Activated CD4-positive, alpha-beta T cell treated with anti-CD3 and anti-CD28 coated beads, Interleukin-10, Interleukin-2, amounts not matched to agents 100 ng/mL and 50 ng/mL, durations not matched to agents 16 hours and 8 hours (primary cell): ENCODE measurements at regions not wholly inside any gene's neighbourhood (a gene's known extent, or its start where the extent isn't known, plus 50 kb on each side); places are given as distances from the start of the nearest gene placed in this dataset.
"Not testable (repeated sequence)": the region's sequence is repeated elsewhere in the genome, so short reads cannot be mapped to it uniquely, and the experiment has no call there.

Experiments used
- DNase-seq: peaks from one replicate; pipeline ENCODE4 v3.0.0-alpha.2; 2020

GRCh38 chr2:72078773-72079172 lies 68.9 kb downstream of the CYP26B1 start:
- DNase-seq = no peak

GRCh38 chr2:72077702-72078169 lies 69.9 kb downstream of the CYP26B1 start:
- DNase-seq = no peak

GRCh38 chr2:72073373-72073772 lies 74.3 kb downstream of the CYP26B1 start:
- DNase-seq = not testable (repeated sequence)

DNA sequence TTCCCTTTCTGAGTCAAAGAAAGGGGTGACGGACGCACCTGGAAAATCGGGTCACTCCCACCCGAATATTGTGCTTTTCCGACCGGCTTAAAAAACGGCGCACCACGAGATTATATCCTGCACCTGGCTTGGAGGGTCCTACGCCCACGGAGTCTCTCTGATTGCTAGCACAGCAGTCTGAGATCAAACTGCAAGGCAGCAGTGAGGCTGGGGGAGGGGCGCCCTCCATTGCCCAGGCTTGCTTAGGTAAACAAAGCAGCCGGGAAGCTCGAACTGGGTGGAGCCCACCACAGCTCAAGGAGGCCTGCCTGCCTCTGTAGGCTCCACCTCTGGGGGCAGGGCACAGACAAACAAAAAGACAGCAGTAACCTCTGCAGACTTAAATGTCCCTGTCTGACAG lies 83.5 kb downstream of the CYP26B1 start:
- not testable (repeated sequence) for DNase-seq

GRCh38 chr2:72062336-72062735 lies 85.3 kb downstream of the CYP26B1 start:
- DNase-seq = no peak

DNA sequence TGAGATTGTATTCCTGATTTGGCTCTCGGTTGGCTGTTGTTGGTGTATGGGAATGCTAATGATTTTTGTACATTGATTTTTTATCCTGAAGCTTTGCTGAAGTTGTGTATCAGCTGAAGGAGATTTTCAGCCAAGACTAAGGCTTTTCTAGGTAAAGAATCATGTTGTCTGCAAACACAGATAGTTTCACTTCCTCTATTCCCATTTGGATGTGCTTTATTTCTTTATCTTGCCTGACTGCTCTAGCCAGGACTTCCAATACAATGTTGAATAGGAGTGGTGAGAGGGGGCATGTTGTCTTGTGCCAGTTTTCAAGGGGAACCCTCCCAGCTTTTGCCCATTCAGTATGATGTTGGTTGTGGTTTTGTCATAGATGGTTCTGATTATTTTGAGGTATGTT lies 90.4 kb downstream of the CYP26B1 start:
- no peak for DNase-seq

DNA sequence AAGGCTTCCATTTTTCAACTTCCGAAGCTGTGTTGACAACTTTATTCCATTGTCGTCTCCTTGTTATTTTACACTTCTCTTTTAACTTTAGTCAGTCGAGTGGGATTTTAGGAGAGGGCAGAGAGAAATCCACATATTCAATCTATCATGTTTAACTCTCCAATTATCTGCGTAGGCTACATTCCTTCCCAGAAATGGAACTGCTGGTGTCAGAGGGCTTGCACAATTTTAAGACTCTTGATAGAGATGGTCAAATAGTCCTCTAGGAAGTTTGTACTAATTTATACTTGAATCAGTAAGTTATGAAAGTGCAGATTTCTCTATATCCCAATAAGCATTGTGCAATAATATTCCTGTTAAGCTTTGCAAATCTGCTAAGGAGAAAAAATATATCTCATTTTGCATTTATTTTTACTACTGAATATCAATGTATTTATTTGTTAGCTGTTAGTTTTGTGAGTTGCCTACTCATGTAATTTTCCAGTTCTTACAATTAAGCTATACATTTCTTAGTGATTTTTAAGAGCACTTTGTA lies 95.6 kb downstream of the CYP26B1 start:
- DNase-seq = no peak

GRCh38 chr2:72051204-72051603 lies 96.5 kb downstream of the CYP26B1 start:
- no peak for DNase-seq

GRCh38 chr2:72050734-72051133 lies 96.9 kb downstream of the CYP26B1 start:
- DNase-seq = no peak

- no peak for DNase-seq
These were observed 98.7 kb downstream of the CYP26B1 start for GRCh38 chr2:72048881-72049477.

DNA sequence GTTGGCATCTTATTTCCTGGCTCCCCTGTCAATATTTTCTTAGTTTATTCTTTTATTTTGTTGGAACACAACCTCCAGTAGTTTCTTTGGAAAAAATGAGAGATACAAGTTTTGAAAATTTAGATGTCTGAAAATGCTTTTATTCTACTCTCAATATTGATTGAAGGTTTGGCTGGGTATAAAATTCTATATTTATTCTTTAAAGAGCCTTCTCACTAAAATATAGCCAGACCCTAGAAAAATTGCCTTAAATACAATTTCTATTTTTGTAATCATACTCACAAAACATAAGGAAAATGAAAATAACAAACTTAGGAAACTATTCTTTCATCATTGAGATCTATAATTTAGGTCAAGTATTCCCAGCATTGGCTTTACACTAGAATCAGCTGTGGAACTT lies 103.7 kb downstream of the CYP26B1 start:
- DNase-seq = no peak

GRCh38 chr2:72041638-72042111 lies 106.0 kb downstream of the CYP26B1 start:
- DNase-seq = no peak

DNA sequence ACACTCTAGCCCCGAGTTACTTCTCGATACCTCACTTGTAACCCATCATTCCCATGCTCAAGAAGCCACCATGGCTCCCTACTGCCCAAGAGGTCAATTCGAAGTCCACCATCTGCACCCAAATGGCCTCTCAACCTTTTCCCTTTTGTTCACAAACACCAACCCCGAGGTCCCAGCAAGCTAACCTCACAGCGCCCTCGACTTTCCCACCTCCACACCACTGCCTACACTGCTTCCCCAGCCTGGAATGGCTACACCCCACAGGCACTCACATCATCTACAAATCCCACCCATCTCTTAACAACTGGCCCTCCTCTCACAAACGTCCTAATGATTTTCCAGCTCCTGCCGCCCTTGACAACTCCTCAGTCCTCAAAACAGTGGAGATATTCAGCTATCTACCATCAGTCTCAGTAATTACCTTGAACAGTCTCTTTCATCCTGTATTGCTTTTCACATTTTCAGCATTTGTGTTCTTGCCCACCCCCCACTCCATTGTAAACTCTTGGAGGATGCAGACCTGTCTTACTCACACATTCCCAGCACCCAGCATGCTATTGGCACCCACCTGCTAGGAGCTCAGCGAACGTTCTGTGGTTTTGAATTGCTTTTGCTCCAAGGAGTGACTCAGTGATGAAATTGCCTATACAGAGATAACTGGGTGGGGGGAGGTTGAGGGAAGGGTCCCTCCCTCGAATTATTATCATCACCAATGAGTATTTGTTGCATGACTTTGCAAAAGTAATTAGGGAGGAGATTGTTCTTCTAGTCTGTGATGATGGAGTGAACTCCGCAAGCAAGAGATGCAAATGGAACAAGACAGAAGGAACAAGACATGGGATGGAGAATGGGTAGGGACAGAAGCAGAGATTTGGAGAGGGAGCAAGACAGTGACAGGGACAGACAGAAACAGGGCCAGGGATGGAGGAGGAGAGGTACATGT lies 106.8 kb downstream of the CYP26B1 start:
- DNase-seq = no peak

DNA sequence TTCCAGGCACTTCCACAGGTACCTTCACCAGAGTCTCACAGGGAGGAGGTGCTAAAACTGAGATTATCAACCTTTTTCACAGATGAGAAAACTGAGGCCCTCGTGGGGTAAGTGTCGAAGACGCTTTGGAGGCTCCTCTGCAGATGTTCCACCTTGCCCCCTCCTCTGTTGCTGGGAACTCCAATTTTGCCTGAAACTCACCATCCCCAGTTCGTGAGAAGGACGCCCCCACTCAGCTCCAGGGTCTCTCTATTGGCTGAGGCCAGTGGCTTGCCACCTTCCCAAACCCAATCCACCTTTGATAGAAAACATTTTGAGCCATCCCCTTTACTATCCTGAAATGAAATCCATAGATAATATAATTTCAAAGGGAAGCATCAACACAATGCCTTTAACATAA lies 109.1 kb downstream of the CYP26B1 start:
- DNase-seq = no peak

DNA sequence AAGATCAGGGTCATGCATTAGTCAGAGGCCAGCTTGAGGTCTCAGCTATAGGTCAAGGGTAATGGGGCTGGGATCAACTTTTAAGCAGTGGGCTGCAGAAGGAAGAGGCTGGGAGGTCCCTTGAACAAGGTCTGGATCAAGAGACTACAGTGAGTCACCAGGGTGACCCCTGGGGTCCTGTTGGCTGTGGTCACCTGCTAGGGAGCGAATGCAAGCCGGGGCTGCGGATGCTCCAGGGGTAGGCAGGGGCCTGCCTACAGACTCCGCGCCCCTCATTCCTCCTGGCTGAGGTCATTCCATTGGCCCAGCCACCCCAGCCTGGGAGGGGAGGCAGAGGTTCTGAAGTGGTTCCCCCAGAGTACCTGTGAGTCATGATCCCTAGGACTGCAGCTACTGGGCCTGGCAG lies 110.4 kb downstream of the CYP26B1 start:
- DNase-seq = no peak

GRCh38 chr2:72036595-72036994 lies 111.1 kb downstream of the CYP26B1 start:
- no peak for DNase-seq

DNA sequence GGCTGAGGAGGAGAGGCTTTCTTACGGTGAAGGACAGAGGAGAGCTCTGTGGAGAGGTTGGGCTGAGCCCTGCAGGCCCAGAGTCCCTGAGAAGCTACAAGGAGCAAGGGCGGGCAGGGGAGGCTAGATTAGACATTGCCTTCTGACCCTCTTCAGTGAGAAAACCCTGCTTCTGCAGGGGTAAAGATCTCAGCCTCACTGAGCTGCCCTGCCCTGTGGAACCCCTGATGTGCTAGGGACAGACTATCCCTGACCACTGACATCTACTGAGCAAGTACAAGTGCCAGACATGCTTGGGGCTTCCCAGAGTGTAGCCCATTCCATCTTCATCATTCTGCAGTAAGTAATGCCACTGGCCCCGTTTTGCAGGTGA lies 111.5 kb downstream of the CYP26B1 start:
- no peak for DNase-seq

GRCh38 chr2:72035518-72036172 lies 112.0 kb downstream of the CYP26B1 start:
- no peak for DNase-seq

GRCh38 chr2:72034353-72035095 lies 113.1 kb downstream of the CYP26B1 start:
- DNase-seq = no peak

- DNase-seq = no peak
These were observed 114.0 kb downstream of the CYP26B1 start for GRCh38 chr2:72033636-72034035.

- no peak for DNase-seq
These were observed 115.1 kb downstream of the CYP26B1 start for GRCh38 chr2:72032481-72033041.
